GM18499 (cell line): ENCODE measurements at regions not wholly inside any gene's neighbourhood (a gene's known extent, or its start where the extent isn't known, plus 50 kb on each side); places are given as distances from the start of the nearest gene placed in this dataset.

Experiments used
- ATAC-seq: cut with Tn5 transposase; IDR thresholded peaks from one replicate; pipeline ENCODE4 v1.9.1; 2021; ENCODE audit warnings: moderate number of reproducible peaks; ENCODE audit not compliant: insufficient read depth, unreplicated experiment

DNA sequence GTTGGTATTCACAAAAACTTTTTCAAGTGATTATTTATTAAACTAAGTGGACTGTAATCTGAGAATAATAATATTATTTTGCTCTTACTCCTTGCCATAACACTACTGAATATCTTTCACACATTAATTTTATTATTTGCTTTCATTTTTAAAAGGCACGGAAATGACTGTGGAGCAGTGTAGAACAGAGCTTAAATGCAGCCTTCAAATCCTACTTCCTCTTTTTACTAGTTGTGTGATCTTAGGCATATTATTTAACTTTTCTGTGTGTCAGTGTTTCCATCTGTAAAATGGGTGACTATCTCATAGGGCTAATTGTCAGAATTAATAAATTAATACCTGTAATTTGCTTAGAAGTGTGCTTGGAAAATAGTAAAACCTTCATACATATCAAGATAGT is 55.5 kb upstream of the SLC8A1 start:
- ATAC-seq, result peak; percentile 94

DNA sequence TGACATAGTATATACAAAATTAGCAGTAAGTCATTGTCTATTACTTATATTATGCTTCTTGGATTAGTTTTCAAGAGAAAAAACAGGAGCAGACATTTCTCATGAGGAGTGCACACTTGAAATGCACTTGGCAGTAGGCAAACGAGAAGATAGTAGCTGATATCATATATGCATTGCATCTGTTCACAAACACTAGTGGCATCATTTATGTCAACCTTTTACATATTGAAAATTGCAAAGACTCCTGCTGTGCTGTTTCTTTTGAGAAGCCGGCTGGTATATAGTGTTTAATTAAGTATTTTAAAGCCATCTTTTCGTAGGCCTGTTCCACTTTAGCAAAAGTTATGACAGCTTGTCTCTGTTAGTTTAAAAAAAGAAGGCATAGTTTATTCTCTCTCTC is 58.4 kb upstream of the SLC8A1 start:
- no peak for ATAC-seq

DNA sequence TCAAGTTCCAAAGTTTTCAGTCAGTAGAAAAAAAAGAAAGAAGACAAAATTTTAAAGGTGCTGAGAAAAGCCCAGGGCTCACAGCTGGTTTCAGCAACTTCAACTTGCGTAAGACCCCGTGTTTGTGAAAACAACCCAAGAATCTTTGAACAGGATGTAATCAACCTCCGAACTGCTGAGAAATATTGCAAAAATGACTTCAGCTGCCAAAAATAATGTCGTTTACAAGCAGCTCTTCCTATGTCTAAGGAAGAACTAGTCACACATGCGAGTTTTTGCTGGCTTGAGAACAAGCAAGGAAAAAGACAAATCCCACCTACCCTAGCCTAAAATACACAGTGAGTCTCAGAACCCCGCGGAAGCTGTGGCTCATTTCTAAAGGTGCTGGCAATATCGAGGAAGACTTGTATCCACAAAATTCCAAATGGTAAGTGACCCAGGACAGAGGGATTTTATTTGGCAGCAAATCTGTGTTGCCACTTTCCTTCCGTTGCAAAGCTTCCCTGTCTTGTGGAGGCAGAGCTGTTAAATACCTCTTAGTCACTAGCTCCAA is 59.8 kb upstream of the SLC8A1 start:
- no peak for ATAC-seq

DNA sequence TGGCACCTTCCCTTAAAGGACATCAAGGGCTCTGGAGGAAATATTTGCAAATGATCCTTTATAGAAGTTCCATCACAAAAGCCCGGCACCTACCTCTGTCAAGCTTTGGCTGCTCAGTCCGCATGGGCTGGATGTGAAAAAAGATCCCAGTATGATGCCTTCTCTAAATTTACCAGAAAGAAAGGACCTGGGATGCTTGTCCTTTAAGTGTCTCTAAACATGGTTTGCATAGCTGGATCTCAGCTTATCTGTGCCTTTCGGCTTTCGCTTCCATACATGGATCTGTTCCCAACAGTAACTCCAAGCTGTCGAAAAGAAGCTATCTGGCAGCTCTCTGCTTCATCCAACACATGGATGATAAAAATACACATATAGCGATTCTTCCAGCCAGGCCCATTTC is 60.4 kb upstream of the SLC8A1 start:
- no peak for ATAC-seq

DNA sequence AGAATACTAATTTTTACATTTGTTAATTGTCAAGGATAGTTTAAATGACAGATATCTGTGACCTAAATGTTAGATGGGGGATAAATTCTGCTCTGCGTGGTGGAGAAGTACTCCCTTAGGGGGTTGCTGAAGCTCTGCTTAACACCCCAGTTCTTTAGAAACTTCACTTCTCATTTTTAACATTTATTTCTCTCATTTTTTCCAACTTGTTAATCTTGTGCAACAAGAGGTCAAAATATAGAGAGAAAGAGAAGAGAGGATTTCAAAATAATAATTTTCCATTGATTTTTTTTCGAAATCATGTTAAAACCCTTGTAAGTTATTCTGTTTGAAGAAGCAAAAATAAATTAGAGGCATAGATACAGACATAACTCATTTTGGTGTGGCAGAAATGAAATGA is 61.3 kb upstream of the SLC8A1 start:
- ATAC-seq, result no peak

DNA sequence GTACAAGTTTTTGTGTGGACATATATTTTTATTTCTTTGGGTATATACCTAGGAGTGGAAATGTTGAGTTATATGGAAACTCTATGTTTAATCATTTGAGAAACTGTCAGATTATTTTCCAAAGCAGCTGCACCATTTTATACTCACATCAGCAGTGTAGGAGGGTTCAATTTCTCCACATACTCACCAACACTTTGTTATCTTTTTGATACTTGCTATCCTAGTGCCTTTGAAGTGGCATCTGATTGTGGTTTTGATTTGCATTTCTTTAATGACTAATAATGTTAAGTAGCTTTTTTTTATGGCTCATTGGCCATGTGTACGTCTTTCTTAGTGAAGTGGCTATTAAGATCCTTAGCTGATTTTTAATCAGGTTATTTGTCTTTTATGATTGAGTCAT is 64.7 kb upstream of the SLC8A1 start:
- ATAC-seq, result no peak

DNA sequence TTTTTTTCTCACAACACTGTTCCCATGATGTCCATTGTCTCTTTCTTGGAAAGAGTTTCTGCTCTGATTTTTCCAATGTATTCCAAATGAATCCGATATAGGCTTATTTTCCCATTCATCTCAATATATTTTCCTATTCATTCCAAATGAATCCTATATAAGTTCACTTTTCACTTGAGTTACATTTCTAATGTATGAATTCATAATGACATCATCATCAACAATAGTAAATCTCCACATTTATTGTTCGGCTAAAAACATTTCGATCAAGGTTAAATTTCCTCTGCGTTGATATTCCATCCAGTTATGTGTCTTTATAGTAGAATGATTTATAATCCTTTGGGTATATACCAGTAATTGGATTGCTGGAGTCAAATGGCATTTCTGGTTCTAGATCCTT is 76.7 kb upstream of the SLC8A1 start:
- no peak for ATAC-seq

DNA sequence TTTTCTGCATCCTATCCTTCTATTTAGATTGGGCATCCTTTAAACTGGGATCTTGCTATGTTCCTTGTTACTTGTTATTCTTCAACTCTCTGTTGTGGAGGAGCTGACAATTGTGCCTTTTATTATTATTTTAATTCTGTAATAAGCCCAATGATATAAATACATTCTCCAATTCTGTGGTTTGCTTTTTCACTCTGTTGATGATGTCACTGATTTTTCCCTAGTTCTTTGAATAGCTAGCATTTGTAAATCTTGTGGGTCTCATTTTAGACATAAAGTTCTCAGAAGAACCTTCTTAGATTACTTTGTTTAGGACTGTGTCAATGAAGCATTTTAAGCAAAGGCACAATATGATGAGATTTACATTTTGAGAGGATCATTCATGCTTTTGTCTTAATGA is 79.5 kb upstream of the SLC8A1 start:
- no peak for ATAC-seq

DNA sequence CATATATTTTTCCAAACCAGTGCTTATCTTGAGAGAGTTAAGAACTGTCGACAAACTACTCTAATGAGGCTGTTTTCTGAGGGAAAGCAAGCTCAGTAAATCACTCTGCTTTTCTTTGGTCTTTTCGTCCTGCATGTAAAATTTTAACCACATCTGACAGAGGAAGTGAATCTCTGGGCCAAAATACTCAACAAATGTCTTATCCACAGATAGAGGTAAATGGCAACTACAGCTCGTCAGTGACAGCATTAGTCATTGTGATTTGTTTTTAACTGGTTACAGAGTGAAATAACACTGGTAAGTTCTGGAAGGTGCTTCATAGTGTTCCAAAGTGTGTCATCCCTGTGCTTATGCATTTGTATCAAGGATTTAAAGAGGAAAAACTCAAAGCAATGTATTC is 82.6 kb upstream of the SLC8A1 start:
- ATAC-seq, result no peak

DNA sequence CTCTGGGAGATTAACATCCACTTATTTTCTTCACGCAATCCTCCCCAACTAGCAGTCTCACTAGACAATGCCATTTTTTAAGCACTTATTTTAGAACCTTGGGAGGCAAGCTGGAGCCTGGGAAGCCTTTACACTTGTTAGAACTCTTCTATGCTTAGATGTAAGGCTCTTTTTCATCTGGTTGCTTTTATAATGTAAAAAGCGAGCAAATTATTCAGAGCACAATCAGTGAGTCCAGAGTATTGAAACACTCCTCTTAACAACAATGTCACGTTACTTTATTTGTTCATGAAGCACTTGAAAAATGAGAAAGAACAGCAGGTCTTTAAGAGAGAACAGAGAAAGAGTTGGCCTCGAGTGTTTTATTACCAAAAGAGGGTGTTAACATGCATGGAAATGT is 84.1 kb upstream of the SLC8A1 start:
- ATAC-seq, result no peak

DNA sequence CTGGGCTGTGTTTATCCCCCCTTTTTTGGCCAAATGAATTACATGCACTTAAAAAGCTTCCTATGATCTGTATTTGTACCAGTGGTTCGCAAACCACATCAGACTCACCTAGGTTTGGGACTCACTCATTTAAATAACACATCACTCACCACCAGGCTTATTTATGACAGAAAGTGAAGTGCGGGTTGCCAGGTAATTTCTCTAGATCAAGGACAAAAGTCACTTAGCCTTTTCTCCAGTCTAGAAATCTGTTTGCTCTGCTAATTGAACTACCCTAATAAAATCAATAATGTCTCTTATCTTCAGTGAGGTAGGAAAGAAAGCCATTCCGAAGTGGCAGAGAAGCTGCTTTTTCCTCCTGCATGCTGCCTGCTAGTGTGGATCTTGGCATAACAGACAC is 88.1 kb upstream of the SLC8A1 start:
- ATAC-seq, result no peak

DNA sequence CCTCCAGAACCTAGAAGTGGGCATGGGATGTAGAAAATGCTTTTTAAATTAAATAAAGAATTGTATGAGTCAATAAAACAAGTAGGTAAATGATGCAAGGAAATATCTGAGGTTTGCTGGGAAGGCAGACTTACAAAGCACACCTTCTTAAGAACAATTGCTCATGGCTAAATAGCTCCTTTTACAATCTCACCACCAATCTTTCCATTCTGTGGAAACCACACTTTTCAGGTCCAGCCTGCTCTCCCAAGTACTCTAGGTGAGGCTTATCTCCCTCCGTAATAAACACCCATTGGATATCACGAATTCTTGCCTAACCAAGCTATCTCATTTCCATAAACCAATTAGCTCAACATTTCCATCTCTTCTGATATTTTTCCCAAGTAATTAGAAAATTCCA is 91.5 kb upstream of the SLC8A1 start:
- ATAC-seq, result no peak

DNA sequence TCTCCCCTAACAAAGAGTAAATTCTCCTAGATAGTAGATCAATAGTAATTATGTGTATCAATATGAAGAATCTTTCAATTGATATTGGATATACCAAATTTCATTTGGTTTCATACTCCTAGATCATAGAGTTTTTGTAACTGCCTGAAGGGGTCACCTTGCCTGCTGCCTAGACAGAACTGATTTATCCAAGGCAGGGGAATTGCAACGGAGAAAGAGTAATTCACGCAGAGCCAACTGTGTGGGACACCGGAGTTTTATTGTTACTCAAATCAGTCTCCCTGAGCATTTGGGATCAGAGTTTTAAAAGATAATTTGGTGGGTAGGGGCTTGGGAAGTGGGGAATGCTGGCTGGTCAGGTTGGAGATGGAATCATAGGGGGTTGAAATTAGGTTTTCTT is 92.2 kb upstream of the SLC8A1 start:
- no peak for ATAC-seq

DNA sequence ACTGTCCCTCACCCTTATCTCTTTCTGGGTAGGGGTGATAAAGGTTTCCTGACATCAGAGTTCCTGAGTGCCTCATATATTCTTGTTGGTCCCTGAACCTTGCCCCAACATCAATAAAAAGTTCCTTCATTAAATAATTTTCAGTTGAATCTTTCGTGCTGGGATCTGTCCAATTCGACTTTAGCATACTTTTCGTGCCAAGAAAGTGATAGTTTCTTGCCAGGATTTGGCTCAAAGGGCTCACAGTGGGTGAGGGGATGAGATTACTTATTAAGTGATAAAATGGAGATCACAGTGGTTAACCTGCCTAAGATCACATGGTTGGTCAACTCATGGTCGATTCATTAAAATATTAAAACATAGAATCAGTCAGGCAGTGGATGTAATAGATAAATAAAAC is 93.8 kb upstream of the SLC8A1 start:
- no peak for ATAC-seq

DNA sequence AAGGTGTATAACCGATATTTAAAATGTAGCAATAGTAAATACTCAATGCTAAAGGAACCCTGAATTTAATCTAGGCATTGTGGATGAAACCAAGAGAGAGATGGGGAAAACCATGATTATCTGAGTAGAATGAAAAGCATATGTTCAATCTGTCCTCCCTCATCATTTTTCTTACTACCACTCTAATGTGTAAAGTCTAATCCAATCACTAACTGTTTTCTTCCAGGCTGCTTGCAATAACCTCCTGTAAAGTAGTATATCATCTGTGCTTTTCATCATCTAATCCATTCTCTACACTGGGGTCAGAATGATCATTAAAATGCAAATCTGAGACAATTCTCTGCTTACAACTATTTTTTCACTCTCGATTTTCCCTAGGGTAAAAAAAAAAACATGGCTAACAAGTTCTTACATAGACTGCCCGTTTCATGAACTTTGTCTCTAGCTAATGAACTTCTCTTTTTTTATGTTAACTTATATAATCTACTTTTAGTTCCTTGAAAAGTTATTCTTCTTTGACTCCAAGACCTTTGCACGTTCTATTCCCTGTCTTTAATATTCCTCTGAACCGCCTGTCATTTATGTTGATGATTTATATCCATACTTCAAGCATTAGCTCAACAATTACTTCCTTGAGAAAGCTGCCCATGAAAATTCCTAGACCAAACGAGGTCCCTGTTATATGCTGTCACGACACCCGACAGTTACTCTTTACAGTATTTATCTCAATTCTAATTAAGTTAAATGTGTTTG is 94.7 kb upstream of the SLC8A1 start:
- no peak for ATAC-seq

DNA sequence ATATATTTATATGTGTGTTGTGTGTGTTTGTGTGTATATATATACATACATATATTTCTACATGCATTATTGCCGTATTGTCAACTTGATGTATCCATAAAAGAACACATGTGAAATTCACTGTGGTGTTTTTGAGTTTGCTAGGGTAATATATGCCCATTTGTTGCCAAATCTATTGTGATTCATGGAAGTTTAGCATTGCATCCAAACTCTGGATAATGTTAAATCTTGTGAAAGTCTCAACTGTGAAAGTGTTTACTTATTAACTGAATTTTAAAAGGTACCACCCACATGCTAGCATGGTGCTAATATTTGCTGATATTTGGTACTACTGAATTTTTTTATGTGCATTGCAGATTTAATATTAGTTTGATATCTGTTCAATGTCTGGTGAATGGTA is 96.6 kb upstream of the SLC8A1 start:
- no peak for ATAC-seq

DNA sequence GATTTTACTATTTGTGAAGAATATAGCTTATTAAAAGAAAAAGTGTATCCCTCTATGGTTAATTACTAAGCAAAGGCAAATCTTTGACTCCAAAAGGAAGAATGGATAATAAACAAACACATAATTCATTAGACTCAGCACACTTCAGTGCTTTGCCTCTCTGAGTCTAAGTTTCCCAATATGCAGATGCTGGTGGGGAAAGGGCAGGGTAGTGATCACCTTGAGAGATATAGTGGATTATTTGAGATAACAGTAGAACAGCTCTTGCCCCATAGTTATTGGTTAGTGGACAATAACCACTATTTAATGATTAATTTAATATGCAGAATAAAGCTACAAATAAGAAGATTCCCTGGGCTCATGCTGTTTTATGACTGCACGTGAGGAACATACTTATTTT is 98.2 kb upstream of the SLC8A1 start:
- no peak for ATAC-seq

DNA sequence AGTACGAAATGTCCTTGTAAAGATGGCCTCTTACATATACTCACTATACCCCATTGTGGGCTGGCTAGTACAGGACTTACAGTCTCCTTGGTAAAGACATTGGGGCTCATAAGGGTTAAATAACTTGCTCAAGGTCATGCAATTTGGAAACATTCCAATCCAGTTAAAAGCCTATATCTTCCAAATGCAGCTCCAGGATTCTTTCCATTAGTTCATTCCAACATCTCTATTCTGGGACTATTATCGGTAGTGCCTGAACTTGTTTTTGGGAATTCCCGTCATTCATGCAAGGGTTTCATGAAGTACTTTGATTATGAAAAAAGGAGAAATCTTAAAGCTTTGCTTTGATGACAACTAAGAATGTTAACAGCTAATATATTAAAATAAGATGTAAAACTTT is 99.2 kb upstream of the SLC8A1 start:
- ATAC-seq, result no peak

DNA sequence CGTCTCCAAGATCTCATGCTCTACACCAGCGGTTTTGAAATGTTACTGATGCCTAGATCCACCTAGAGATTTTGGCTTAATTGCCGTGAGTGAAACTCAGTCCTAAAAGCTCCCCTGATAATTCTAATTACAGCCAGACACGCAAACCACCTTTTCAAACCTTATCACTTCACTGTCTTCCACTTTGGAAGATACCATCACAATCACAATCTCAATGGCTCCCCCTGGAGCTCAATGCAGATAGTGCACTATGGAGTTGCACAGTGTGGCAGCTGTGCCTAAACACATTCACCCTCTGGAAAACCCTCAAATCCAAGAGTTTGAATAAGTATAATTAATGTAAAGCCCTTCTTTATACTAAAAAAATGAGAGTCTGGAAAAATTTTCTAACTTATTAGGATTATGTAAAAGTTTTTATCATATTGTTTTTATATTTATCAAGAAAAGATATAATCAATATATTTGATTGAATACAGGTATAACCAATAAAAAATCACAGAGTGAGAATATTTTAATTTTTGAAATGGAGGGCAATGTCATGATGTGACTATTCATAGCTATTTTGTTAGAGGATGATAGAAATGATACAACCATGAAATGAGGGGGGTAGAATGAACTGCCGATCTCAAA is 102.9 kb upstream of the SLC8A1 start:
- peak; percentile 67 for ATAC-seq

DNA sequence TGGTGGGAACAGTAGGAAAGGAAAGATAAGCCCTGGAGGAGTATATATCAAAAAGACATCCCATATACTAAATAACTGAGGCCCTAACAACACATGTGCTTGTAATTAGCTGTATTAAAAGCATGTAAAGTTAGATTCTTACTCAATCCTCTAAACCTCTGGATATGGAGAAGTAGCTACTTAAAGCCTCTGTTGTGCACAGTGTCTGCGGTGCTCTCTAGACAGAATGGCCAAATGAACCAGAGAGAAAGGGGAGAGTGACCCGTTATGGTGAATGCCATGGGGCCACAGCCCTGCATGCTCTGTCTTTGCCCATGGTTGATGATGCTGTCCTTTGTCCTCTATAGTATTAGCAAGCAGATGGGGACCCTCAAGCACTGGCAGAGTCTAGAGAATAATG is 104.4 kb upstream of the SLC8A1 start:
- ATAC-seq, result no peak

DNA sequence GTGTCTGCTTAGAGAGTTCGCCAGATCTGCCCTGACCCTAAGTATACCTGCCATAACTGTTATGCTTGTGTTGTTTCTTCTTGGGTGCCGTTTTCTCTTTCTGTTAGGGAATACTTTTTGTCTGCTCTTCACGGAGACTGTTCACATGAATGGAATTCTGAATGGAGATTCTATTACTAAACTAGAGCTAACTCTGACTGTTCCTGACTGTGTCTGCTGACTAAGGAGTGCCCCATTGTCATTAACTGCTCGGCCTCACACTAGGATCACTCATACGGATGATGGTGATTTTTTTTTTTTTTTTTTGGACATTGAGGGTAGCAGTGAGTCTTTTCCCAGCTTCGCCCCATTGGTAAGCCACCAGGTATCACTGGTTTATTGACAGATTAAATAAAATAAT is 104.8 kb upstream of the SLC8A1 start:
- no peak for ATAC-seq

DNA sequence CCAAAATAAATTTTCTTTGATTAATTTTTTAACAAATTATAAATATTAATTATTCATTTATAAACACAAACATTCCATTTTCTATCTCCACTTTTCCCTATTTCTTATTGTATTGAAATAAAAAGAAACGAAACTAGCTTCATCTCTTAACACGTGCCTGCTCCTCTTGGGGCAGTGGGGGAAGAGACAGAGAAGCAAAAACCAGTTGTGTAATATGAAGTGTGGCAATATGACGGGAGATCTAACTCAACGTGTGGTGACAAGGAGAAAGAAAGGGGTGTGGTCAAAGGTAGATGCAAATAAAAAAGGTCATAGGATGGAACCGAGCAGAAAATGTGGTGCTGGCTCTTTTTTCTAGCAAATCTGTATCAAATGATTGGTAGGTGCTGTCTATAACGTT is 106.9 kb upstream of the SLC8A1 start:
- no peak for ATAC-seq
